ENCODE measurements at regions not wholly inside any gene's neighbourhood (a gene's known extent, or its start where the extent isn't known, plus 50 kb on each side); places are given as distances from the start of the nearest gene placed in this dataset.

GRCh38 chr12:41724216-41724615, 420.5 kb downstream of the GXYLT1 start:
- TF ChIP-seq, protein P1, sequence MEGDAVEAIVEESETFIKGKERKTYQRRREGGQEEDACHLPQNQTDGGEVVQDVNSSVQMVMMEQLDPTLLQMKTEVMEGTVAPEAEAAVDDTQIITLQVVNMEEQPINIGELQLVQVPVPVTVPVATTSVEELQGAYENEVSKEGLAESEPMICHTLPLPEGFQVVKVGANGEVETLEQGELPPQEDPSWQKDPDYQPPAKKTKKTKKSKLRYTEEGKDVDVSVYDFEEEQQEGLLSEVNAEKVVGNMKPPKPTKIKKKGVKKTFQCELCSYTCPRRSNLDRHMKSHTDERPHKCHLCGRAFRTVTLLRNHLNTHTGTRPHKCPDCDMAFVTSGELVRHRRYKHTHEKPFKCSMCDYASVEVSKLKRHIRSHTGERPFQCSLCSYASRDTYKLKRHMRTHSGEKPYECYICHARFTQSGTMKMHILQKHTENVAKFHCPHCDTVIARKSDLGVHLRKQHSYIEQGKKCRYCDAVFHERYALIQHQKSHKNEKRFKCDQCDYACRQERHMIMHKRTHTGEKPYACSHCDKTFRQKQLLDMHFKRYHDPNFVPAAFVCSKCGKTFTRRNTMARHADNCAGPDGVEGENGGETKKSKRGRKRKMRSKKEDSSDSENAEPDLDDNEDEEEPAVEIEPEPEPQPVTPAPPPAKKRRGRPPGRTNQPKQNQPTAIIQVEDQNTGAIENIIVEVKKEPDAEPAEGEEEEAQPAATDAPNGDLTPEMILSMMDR (IDR thresholded peaks at IDR 0.05; ENCODE audit: insufficient read depth, missing control alignments) = no peak
- FAIRE-seq (no peak), DNase-seq (ENCODE audit: insufficient read length, low spot score) (no peak)

DNA sequence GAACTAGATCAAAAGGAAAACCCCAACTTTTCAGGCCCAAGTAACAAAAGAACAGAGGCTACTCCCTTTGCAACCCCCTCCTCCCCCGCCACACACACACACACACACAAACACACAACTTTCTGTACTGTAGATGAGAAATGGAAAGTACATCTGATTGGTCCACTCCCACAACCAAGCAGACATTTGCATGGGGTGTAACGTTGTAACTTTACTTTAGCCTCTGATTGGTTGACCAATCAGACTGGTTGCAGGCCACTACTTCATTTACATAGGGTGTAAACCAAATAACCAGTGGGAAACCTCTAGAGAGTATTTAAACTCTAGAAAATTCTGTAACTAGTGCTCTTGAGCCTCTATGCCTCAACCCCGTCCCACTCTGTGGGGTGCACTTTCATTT, 425.5 kb downstream of the GXYLT1 start:
- no peak for FAIRE-seq
- no peak for DNase-seq (ENCODE audit: insufficient read length, low spot score)
- TF ChIP-seq, protein P1 (IDR thresholded peaks at IDR 0.05; ENCODE audit: insufficient read depth, missing control alignments) = no peak

DNA sequence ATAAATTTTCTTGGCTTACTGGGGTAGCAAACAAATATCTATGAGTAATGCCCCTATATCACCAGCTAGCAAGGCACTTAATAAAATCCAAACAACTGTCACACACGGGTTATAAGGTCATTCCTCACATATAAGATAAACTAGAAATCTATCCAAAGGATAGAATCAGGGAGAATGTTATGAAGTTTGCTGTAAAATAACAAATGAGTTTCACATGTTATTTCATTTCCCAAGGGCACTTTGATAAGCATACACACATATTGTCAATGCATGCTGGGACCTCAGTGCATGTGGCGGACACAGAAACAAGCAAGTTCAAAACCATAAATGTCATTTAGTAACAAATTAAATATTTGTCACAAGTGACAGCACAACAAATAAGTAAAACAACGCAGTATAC, 429.4 kb downstream of the GXYLT1 start:
- DNase-seq (ENCODE audit: insufficient read length, low spot score) (no peak), FAIRE-seq (no peak)
- TF ChIP-seq, protein P1 (IDR thresholded peaks at IDR 0.05; ENCODE audit: insufficient read depth, missing control alignments) = no peak

DNA sequence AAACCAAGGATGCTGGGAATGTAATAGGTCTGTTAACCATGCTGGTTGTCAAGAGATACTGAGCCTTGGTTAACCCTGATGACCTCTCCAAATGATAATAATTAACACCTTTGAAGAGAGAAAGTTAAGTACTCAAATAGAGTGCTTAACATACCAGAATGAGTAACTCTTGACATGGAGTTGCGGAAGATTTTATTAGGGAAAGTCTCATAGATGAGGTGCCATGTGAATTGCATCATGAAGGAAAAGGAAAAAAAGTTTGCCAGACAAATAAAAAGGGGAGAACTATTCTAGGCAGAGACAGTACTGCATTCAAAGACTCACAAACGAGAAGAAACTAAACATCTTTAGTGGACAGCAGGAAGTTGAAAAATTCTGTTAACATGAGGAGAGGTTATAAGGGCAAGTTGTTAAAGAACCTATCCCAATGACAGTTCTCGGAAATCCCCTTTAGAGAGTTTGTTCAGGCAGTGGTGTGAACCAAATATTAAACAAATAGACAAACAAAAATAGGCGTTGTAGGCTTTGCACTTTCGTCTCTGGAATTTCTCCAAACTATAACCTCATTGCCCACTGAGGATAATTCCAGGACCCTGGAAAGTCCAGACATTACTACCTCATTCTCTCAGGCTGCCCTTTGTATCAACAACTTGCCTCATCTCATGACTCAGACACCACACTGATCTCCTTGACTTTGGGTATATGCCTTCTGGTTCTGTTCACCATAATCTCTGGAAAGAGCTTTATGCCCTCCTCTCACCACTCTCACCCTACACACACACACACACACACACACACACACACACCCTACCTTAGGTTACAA, 435.0 kb downstream of the GXYLT1 start:
- FAIRE-seq = no peak
- TF ChIP-seq, protein P1 (IDR thresholded peaks at IDR 0.05; ENCODE audit: insufficient read depth, missing control alignments) = no peak
- DNase-seq (ENCODE audit: insufficient read length, low spot score) = no peak

- no peak for FAIRE-seq
Measured at GRCh38 chr12:41709012-41709411, 435.7 kb downstream of the GXYLT1 start.

GRCh38 chr12:41706376-41706775, 438.3 kb downstream of the GXYLT1 start:
- no peak for FAIRE-seq

More at GRCh38 chr12:41709012-41709411, 435.7 kb downstream of the GXYLT1 start:
- DNase-seq (ENCODE audit: insufficient read length, low spot score) = no peak
- TF ChIP-seq, protein P1 (IDR thresholded peaks at IDR 0.05; ENCODE audit: insufficient read depth, missing control alignments) = no peak

More at GRCh38 chr12:41706376-41706775, 438.3 kb downstream of the GXYLT1 start:
- no peak for DNase-seq (ENCODE audit: insufficient read length, low spot score)
- TF ChIP-seq, protein P1 (IDR thresholded peaks at IDR 0.05; ENCODE audit: insufficient read depth, missing control alignments) = no peak
